AG04450 (cell line): ENCODE measurements at regions not wholly inside any gene's neighbourhood (a gene's known extent, or its start where the extent isn't known, plus 50 kb on each side); places are given as distances from the start of the nearest gene placed in this dataset.

Experiments used
- CTCF ChIA-PET: fragments of 300-600, 350-600 bp; formaldehyde crosslinking; extraction: SDS; loops from one replicate; lab custom pipeline; 2022; ENCODE audit warnings: antibody characterized with exemption, inconsistent platforms; lab: Charles Lee
- POLR2A ChIA-PET: fragments of 350-600 bp; formaldehyde crosslinking; extraction: SDS; loops from one replicate; lab custom pipeline; 2021; ENCODE audit warnings: antibody characterized with exemption, inconsistent platforms; lab: Yijun Ruan, JAX
- DNase-seq: peaks from one replicate; pipeline ENCODE4 v3.0.0-alpha.2; 2011; ENCODE audit warnings: low read depth, low spot score
- H3K27ac ChIP-seq: one replicate; pipeline ENCODE4 v1.5.1; 2012; ENCODE audit warnings: low read depth, low read length, control low read depth
- H3K27me3 ChIP-seq: one replicate; pipeline ENCODE4 v1.6.0; 2012; ENCODE audit warnings: low read length; ENCODE audit not compliant: control insufficient read depth, insufficient read depth
- H3K4me3 ChIP-seq: 2 replicates; pipeline ENCODE4 v1.5.1; 2011; ENCODE audit warnings: mild to moderate bottlenecking, low read depth, low read length, control low read depth
- H3K9me3 ChIP-seq: 2 replicates; pipeline ENCODE4 v1.5.1; 2012; ENCODE audit warnings: low read length; ENCODE audit not compliant: control insufficient read depth, insufficient read depth
- CTCF ChIP-seq: IDR thresholded peaks from 2 replicates; pipeline ENCODE4 v1.5.1; 2011; ENCODE audit warnings: low read depth, low read length, control low read depth, inconsistent platforms

GRCh38 chr14:56976211-56976610, 165.9 kb upstream of the OTX2 start:
- ChIA-PET CTCF (no interaction called here), POLR2A (interaction anchor here (0.6 kb wide), 1 partner anchor 39 kb away, joined by 3 read pairs; no protein-coding TSS in a partner anchor)
- Histone ChIP-seq H3K27ac (no peak overlapping the region), H3K4me3 (no peak overlapping the region), H3K9me3 (peaks cover 13% of the 10 kb centered on the region; the same call in 1 of the 2 replicates), H3K27me3 (no peaks in the 10 kb centered on the region)
- TF ChIP-seq CTCF: no peak
- DNase-seq: no peak

- TF ChIP-seq CTCF: no peak
- Histone ChIP-seq H3K9me3 (peaks cover 13% of the 10 kb centered on the region; the same call in 1 of the 2 replicates), H3K4me3 (no peak overlapping the region), H3K27me3 (no peaks in the 10 kb centered on the region), H3K27ac (no peak overlapping the region)
- ChIA-PET CTCF (no interaction called here), POLR2A (no interaction called here)
- DNase-seq: no peak
Observed at GRCh38 chr14:56975521-56975920, 165.2 kb upstream of the OTX2 start.

- DNase-seq: no peak
- Histone ChIP-seq H3K27ac (no peak overlapping the region), H3K4me3 (no peak overlapping the region), H3K27me3 (no peaks in the 10 kb centered on the region), H3K9me3 (0 out of 2 replicates have a peak, but pooled peaks cover 3% of the 10 kb centered on the region)
- POLR2A ChIA-PET: no interaction called here
- CTCF ChIA-PET: no interaction called here
- no peak for TF ChIP-seq CTCF
Observed at GRCh38 chr14:56972948-56973347, 162.7 kb upstream of the OTX2 start.

GRCh38 chr14:56964895-56965294, 154.6 kb upstream of the OTX2 start:
- H3K27me3 ChIP-seq: no peaks in the 10 kb centered on the region
- no peak for TF ChIP-seq CTCF
- ChIA-PET CTCF (no interaction called here), POLR2A (no interaction called here)
- no peak for DNase-seq
- H3K27ac ChIP-seq: no peak overlapping the region
- H3K4me3 ChIP-seq: no peak overlapping the region
- no peaks in the 10 kb centered on the region for H3K9me3 ChIP-seq

- no peak for DNase-seq
- POLR2A ChIA-PET: no interaction called here
- no peaks in the 10 kb centered on the region for H3K9me3 ChIP-seq
Observed at GRCh38 chr14:56963381-56963780, 153.1 kb upstream of the OTX2 start.

More at GRCh38 chr14:56963381-56963780, 153.1 kb upstream of the OTX2 start:
- no peak overlapping the region for H3K27ac ChIP-seq
- CTCF ChIA-PET: no interaction called here
- no peak overlapping the region for H3K4me3 ChIP-seq
- H3K27me3 ChIP-seq: no peaks in the 10 kb centered on the region
- TF ChIP-seq CTCF: no peak
